KMS-11 (cell line): ENCODE measurements at regions not wholly inside any gene's neighbourhood (a gene's known extent, or its start where the extent isn't known, plus 50 kb on each side); places are given as distances from the start of the nearest gene placed in this dataset.
A peak's percentile ranks its signal among the peaks of the same experiment; 100 is the strongest.
"Not testable (repeated sequence)": the region's sequence is repeated elsewhere in the genome, so short reads cannot be mapped to it uniquely, and the experiment has no call there.

Experiments used
- H2AFZ ChIP-seq: fragments of 200-600 bp; sonication (generic); 2 replicates; pipeline ENCODE4 v1.6.1; 2016; ENCODE audit warnings: antibody characterized with exemption, mixed run types, low read depth
- H3K27ac ChIP-seq: fragments of 200-600 bp; sonication (generic); 2 replicates; pipeline ENCODE4 v1.6.1; 2016; ENCODE audit warnings: mild to moderate bottlenecking, mixed run types
- H3K27me3 ChIP-seq: fragments of 200-600 bp; sonication (generic); 2 replicates; pipeline ENCODE4 v1.6.1; 2017; ENCODE audit warnings: mild to moderate bottlenecking, low read depth, mixed run types, moderate library complexity; ENCODE audit not compliant: insufficient read depth
- H3K36me3 ChIP-seq: fragments of 200-600 bp; sonication (generic); 2 replicates; pipeline ENCODE4 v1.6.1; 2017; ENCODE audit warnings: mild to moderate bottlenecking, mixed run types; ENCODE audit not compliant: insufficient read depth
- H3K4me1 ChIP-seq: fragments of 200-600 bp; sonication (generic); 2 replicates; pipeline ENCODE4 v1.6.1; 2016; ENCODE audit warnings: mild to moderate bottlenecking, low read depth, mixed run types; ENCODE audit not compliant: poor library complexity, severe bottlenecking
- H3K4me2 ChIP-seq: fragments of 200-600 bp; sonication (generic); 2 replicates; pipeline ENCODE4 v1.7.0; 2016; ENCODE audit warnings: mild to moderate bottlenecking, mixed run types
- H3K4me3 ChIP-seq: fragments of 200-600 bp; sonication (generic); IDR thresholded peaks from 2 replicates; pipeline ENCODE4 v1.6.1; 2017; ENCODE audit warnings: low read depth, low read length, mixed read lengths; ENCODE audit not compliant: insufficient read depth
- H3K79me2 ChIP-seq: fragments of 200-600 bp; sonication (generic); 2 replicates; pipeline ENCODE4 v1.6.1; 2016; ENCODE audit warnings: low read depth, mixed run types; ENCODE audit not compliant: insufficient read depth
- H3K9ac ChIP-seq: fragments of 200-600 bp; sonication (generic); 2 replicates; pipeline ENCODE4 v1.6.1; 2016; ENCODE audit warnings: mild to moderate bottlenecking, mixed run types
- H4K20me1 ChIP-seq: fragments of 200-600 bp; sonication (generic); 2 replicates; pipeline ENCODE4 v1.6.1; 2016; ENCODE audit warnings: mild to moderate bottlenecking, mixed run types; ENCODE audit not compliant: insufficient read depth
- CTCF ChIP-seq: fragments of 200-600 bp; sonication (generic); conservative IDR thresholded peaks from 2 replicates; pipeline ENCODE4 v1.6.1; 2017; ENCODE audit warnings: low read depth, mild to moderate bottlenecking, antibody characterized with exemption, low read length, moderate library complexity, mixed read lengths

GRCh38 chr2:175679231-175679630, 322.8 kb downstream of the LNPK start:
- Histone ChIP-seq H3K9ac (no peak overlapping the region), H3K36me3 (no peaks in the 10 kb centered on the region), H3K4me3 (no peak overlapping the region), H3K4me1 (peaks cover 8% of the 10 kb centered on the region), H3K79me2 (no peaks in the 10 kb centered on the region), H3K4me2 (no peak overlapping the region), H4K20me1 (no peaks in the 10 kb centered on the region), H3K27me3 (no peaks in the 10 kb centered on the region), H2AFZ (peak overlapping the region; percentile 5; the same call in 1 of the 2 replicates), H3K27ac (no peak overlapping the region)
- no peak for TF ChIP-seq CTCF

- Histone ChIP-seq H3K4me3 (no peak overlapping the region), H3K4me1 (peaks cover 8% of the 10 kb centered on the region), H3K27me3 (no peaks in the 10 kb centered on the region), H3K9ac (no peak overlapping the region), H2AFZ (no peak overlapping the region), H4K20me1 (no peaks in the 10 kb centered on the region), H3K79me2 (no peaks in the 10 kb centered on the region), H3K4me2 (no peak overlapping the region), H3K27ac (no peak overlapping the region), H3K36me3 (no peaks in the 10 kb centered on the region)
- no peak for TF ChIP-seq CTCF
These were observed 324.2 kb downstream of the LNPK start for GRCh38 chr2:175677880-175678279.

- no peak for TF ChIP-seq CTCF
- Histone ChIP-seq H2AFZ (no peak overlapping the region), H4K20me1 (no peaks in the 10 kb centered on the region), H3K9ac (no peak overlapping the region), H3K79me2 (no peaks in the 10 kb centered on the region), H3K4me2 (no peak overlapping the region), H3K4me3 (no peak overlapping the region), H3K36me3 (no peaks in the 10 kb centered on the region), H3K27ac (no peak overlapping the region), H3K4me1 (peaks cover 8% of the 10 kb centered on the region), H3K27me3 (no peaks in the 10 kb centered on the region)
These were observed 325.3 kb downstream of the LNPK start for GRCh38 chr2:175676813-175677212.

GRCh38 chr2:175668804-175669203, 333.3 kb downstream of the LNPK start:
- not testable (repeated sequence) for H3K4me2 ChIP-seq, H2AFZ ChIP-seq, H3K9ac ChIP-seq, H3K4me1 ChIP-seq, H3K36me3 ChIP-seq, H3K27ac ChIP-seq, H3K27me3 ChIP-seq, H3K4me3 ChIP-seq, H4K20me1 ChIP-seq, H3K79me2 ChIP-seq

- no peak for TF ChIP-seq CTCF
- no peak overlapping the region for H3K27ac ChIP-seq
- no peaks in the 10 kb centered on the region for H4K20me1 ChIP-seq
- no peaks in the 10 kb centered on the region for H3K79me2 ChIP-seq
- H3K4me3 ChIP-seq: no peak overlapping the region
- no peak overlapping the region for H3K4me2 ChIP-seq
- no peak overlapping the region for H3K9ac ChIP-seq
- H3K36me3 ChIP-seq: no peaks in the 10 kb centered on the region
- no peak overlapping the region for H2AFZ ChIP-seq
- no peaks in the 10 kb centered on the region for H3K27me3 ChIP-seq
- H3K4me1 ChIP-seq: no peaks in the 10 kb centered on the region
These were observed 339.7 kb downstream of the LNPK start for GRCh38 chr2:175662335-175662734.
